ENCODE measurements at regions not wholly inside any gene's neighbourhood (a gene's known extent, or its start where the extent isn't known, plus 50 kb on each side); places are given as distances from the start of the nearest gene placed in this dataset.

- Histone ChIP-seq H3K27me3 (ENCODE audit: insufficient read depth, low read length) (no peaks in the 10 kb centered on the region), H3K79me2 (ENCODE audit: insufficient read depth, low read length) (no peaks in the 10 kb centered on the region), H3K4me2 (ENCODE audit: low read length) (no peak overlapping the region), H3K36me3 (ENCODE audit: insufficient read depth, low read length) (no peaks in the 10 kb centered on the region), H3F3A (ENCODE audit: insufficient read depth, low read length) (no peaks in the 10 kb centered on the region), H3K4me3 (ENCODE audit: low read depth, low read length, poor library complexity, severe bottlenecking) (no peak overlapping the region), H4K20me1 (ENCODE audit: insufficient read depth, low read length) (no peaks in the 10 kb centered on the region), H2AFZ (ENCODE audit: low read length) (no peak overlapping the region), H3K4me1 (ENCODE audit: insufficient read depth, low read length, severe bottlenecking) (no peaks in the 10 kb centered on the region), H3K9me2 (ENCODE audit: low read depth, low read length) (no peaks in the 10 kb centered on the region), H3K27ac (ENCODE audit: low read depth, low read length, poor library complexity, severe bottlenecking) (no peak overlapping the region), H3K9ac (ENCODE audit: low read length) (no peak overlapping the region), H3K9me3 (ENCODE audit: low read length) (no peaks in the 10 kb centered on the region)
- TF ChIP-seq EZH2 (IDR thresholded peaks at IDR 0.05; ENCODE audit: borderline replicate concordance, low read length) (no peak), CTCF (IDR thresholded peaks at IDR 0.05; ENCODE audit: low read length) (peak; percentile 48)
Observed at GRCh38 chr6:145042559-145042958, 692.8 kb downstream of the EPM2A start.

- Histone ChIP-seq H4K20me1 (ENCODE audit: insufficient read depth, low read length) (no peaks in the 10 kb centered on the region), H3K4me2 (ENCODE audit: low read length) (no peak overlapping the region), H3F3A (ENCODE audit: insufficient read depth, low read length) (no peaks in the 10 kb centered on the region), H3K9me3 (ENCODE audit: low read length) (no peaks in the 10 kb centered on the region), H3K27me3 (ENCODE audit: insufficient read depth, low read length) (no peaks in the 10 kb centered on the region), H3K79me2 (ENCODE audit: insufficient read depth, low read length) (no peaks in the 10 kb centered on the region), H3K9me2 (ENCODE audit: low read depth, low read length) (no peaks in the 10 kb centered on the region), H3K27ac (ENCODE audit: low read depth, low read length, poor library complexity, severe bottlenecking) (no peak overlapping the region), H3K36me3 (ENCODE audit: insufficient read depth, low read length) (no peaks in the 10 kb centered on the region), H3K9ac (ENCODE audit: low read length) (no peak overlapping the region), H3K4me1 (ENCODE audit: insufficient read depth, low read length, severe bottlenecking) (no peaks in the 10 kb centered on the region), H3K4me3 (ENCODE audit: low read depth, low read length, poor library complexity, severe bottlenecking) (no peak overlapping the region), H2AFZ (ENCODE audit: low read length) (no peak overlapping the region)
- TF ChIP-seq EZH2 (IDR thresholded peaks at IDR 0.05; ENCODE audit: borderline replicate concordance, low read length): no peak
- TF ChIP-seq CTCF (IDR thresholded peaks at IDR 0.05; ENCODE audit: low read length): no peak
Observed at GRCh38 chr6:145043926-145044500, 691.3 kb downstream of the EPM2A start.

- Histone ChIP-seq H3K36me3 (ENCODE audit: insufficient read depth, low read length) (no peaks in the 10 kb centered on the region), H3K79me2 (ENCODE audit: insufficient read depth, low read length) (no peaks in the 10 kb centered on the region), H3K27me3 (ENCODE audit: insufficient read depth, low read length) (no peaks in the 10 kb centered on the region), H3K9me3 (ENCODE audit: low read length) (no peaks in the 10 kb centered on the region), H3F3A (ENCODE audit: insufficient read depth, low read length) (no peaks in the 10 kb centered on the region), H2AFZ (ENCODE audit: low read length) (no peak overlapping the region), H3K9me2 (ENCODE audit: low read depth, low read length) (no peaks in the 10 kb centered on the region), H3K4me3 (ENCODE audit: low read depth, low read length, poor library complexity, severe bottlenecking) (no peak overlapping the region), H3K27ac (ENCODE audit: low read depth, low read length, poor library complexity, severe bottlenecking) (no peak overlapping the region), H3K4me2 (ENCODE audit: low read length) (no peak overlapping the region), H3K4me1 (ENCODE audit: insufficient read depth, low read length, severe bottlenecking) (no peaks in the 10 kb centered on the region), H3K9ac (ENCODE audit: low read length) (no peak overlapping the region), H4K20me1 (ENCODE audit: insufficient read depth, low read length) (no peaks in the 10 kb centered on the region)
- no peak for TF ChIP-seq EZH2 (IDR thresholded peaks at IDR 0.05; ENCODE audit: borderline replicate concordance, low read length)
- no peak for TF ChIP-seq CTCF (IDR thresholded peaks at IDR 0.05; ENCODE audit: low read length)
Observed at GRCh38 chr6:145044641-145045246, 690.6 kb downstream of the EPM2A start.

All from OCI-LY1 (cell line).